ENCODE measurements at regions not wholly inside any gene's neighbourhood (a gene's known extent, or its start where the extent isn't known, plus 50 kb on each side); places are given as distances from the start of the nearest gene placed in this dataset.

GRCh38 chr6:1257778-1258177, 54.1 kb upstream of the FOXQ1 start:
- DNase-seq (ENCODE audit: low read depth), result no peak

DNA sequence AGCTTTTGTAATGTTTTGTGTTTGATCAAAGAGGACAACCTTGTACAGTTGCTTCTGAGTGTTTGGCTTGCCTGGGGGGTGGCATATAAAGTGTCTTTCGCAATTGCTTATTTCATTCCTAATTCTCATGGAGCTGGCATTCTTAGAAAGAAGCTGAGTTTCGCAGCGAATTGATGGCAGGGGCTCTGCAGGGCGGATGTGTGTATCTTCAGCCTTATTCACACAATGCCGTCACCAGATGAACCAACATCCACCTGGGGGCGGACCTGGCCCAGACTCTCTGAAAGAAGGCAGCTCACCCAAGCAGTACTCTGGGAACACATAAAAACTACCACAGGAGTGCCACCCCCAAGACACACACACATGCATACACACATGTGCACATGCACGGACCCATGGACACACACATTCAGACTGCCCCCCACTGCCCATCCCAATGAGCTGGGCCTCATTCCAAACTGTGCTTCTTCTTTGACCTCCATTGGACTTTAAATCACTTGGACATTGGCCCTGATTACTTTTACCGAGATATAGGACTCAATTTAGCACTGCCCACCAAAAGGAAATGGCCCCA, 55.4 kb upstream of the FOXQ1 start:
- no peak for DNase-seq (ENCODE audit: low read depth)

DNA sequence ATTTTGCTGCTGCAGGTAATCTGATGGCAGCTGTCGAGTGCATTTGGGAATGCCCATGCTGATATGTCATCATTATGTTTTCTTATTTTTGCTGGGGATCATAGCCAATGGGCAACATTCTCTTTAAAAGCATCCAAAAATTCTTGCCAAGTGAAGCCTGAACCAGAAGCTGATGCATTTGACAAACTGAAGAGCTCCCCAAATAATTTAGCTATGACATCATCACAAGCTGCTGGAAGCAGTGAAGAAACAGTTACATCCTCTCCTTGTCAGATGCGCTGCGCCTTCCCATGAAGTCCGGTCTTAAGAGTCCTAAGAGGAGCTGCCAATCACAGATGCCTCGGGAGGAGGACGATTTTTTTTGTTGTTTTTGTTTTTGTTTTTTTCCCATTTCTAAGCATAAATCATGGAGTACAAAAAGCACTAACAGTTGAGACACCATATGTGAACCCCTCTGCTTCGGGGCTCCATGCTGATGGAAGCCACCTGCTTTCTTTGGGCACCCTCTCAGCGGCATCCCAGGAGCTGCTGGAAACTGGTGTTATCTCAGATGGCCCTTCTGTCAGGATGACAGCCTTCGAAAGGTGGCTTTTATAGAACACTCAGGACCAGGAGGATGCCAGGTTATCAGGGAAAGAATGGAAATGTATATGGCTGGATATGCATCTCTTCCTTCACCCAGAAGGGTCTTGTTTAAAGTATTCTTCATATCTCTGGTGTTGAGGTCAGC, 56.1 kb upstream of the FOXQ1 start:
- no peak for DNase-seq (ENCODE audit: low read depth)

DNA sequence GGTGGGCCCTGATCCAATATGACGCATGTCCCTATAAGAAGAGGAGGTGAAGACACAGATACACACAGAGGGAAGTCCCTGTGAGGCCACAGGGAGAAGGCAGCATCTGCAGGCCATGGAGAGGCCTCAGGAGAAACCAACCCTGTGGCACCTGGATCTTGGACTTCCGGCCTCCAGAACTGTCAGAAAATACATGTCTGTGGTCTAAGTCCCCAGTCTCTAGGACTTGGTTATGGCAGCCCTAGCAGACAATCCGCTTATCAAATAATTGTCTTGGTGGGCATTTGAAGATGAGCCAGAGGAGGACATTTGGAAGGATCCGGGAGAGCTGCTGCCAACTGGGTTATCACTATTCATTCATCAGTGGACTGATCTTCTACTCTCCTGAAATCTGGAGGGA, 57.6 kb upstream of the FOXQ1 start:
- no peak for DNase-seq (ENCODE audit: low read depth)

DNA sequence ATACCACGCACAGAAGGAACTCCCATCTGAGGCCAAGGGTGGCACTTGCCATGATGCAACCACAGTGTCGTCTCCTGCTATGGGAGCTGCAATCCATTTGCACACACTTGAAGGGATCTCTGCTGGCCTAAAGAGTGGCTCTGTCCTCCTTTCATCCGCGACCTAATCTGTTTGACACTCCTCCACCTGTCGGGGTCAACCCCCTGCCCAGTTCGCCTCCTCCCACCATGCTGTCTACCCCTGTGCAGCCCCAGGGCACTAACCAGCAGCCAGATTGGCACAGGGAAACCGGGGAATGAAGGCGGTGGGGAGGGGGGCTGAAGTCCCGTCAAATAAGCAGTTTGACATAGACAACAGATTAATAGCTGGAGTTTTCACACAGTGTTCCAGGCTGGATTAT, 58.1 kb upstream of the FOXQ1 start:
- no peak for DNase-seq (ENCODE audit: low read depth)

DNA sequence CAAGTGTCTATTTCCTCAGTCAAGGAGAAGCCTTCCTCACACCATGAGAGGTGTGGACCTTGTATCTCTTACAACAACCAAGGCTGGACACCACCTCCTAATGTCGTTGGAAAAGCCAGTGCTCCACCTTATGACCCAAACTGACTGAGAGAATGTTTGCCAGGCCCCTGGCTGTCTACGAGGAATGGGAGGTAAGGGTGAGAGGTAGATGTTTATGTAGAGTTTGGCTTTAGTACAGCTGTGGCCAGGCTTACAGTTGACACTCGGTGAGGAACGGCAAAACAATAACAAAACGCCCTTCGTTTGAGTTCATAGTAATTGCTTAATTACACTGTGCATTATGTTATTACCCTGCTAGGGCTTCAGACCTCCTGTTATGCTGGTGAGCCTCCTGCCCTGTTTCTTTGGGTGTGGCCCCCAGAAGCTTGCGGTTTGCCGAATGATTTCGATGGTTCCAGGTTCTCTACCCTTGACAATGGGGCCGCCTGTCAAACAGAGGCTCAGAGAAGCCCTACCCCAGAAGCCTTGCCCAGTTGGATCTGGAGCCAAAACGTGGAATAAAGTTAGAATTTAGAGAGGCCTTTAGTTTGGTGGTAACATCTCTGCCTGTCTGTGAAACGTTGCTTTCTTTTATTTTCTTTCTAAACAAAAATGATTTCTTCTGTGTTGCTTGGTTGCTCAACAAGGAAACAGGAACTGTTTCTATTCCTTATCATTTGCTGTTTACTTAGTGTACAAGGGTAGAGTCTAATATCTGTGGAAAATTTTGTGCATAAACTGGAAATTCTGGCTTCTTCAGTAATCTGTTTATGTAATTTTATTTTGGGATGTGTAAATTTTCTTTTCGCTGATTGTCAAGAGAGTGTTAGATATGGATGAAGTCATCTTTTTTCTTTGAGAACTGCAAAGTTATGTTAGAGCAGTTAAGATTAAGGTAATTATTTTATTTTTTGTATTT, 60.4 kb upstream of the FOXQ1 start:
- no peak for DNase-seq (ENCODE audit: low read depth)

DNA sequence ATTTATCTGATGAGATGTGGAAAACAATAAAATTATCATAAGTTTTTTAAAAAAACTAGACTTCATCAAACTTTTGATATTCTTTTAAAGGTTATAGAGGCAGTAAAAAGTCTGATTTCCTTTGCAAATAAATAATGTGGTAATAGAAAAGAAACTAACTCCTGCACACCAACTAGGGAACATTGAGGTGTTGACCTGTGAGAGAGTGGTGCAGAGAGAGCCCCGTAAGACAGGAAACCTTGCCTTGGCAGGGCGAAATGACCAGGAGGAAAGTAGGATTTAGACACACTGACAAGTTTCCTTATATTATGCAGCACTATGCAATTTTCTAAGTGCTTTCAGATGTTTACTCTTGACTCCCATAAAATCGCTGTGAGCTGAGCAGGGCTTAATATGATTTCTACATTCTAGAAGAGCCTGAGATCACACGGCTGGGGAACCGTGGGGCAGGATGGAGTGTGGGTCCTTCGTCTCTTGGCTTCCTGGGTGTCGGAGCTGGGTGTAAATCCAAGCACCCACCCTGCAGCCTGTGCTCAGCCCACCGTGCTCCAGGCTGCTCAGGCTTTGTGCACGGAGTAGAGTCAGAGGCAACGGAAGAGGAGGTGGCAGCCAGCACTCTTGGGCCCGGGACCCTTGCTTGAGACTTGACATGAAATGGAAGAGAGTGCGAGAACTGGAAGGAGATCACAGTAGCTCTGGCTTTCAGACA, 61.3 kb upstream of the FOXQ1 start:
- DNase-seq (ENCODE audit: low read depth), result no peak

GRCh38 chr6:1247894-1248293, 64.0 kb upstream of the FOXQ1 start:
- DNase-seq (ENCODE audit: low read depth), result no peak

DNA sequence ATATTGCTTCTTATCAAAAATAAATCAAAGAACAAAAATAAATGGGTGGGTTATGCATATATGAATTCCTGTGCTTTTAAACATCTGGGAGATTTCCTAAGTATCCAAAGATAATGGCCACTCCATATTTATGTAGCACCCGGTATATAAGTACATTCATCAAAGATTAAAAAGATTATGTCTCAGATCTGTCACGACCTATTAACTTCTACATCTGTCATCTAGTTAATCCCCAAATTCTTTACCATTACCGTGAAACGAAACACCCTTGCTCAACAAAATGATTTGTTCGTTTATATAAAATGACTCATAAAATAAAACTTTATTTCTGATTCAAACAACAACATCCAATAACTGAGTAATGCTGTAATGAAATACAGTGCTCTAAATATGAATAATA, 64.8 kb upstream of the FOXQ1 start:
- no peak for DNase-seq (ENCODE audit: low read depth)

- no peak for DNase-seq (ENCODE audit: low read depth)
Observed at GRCh38 chr6:1244941-1245340, 67.0 kb upstream of the FOXQ1 start.

DNA sequence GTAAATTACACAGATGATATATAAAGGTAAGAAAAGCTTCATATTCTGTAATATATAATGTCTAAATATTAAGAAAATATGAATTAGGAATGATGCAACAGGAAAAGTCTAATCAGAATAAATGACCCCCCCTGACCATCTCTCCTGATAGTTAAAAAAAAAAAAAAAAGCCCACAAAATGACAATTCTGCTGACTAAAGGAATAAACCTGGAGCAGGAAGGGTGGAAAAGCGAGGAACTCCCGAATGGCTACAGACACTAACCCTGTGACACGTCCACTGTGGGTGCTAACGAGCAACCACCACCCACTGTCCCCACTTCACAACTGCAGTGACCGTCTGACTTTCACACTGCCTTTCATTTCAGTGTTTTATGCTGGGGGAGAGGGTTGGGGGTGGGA, 67.6 kb upstream of the FOXQ1 start:
- DNase-seq (ENCODE audit: low read depth), result no peak

GRCh38 chr6:1242446-1242845, 69.5 kb upstream of the FOXQ1 start:
- no peak for DNase-seq (ENCODE audit: low read depth)

DNA sequence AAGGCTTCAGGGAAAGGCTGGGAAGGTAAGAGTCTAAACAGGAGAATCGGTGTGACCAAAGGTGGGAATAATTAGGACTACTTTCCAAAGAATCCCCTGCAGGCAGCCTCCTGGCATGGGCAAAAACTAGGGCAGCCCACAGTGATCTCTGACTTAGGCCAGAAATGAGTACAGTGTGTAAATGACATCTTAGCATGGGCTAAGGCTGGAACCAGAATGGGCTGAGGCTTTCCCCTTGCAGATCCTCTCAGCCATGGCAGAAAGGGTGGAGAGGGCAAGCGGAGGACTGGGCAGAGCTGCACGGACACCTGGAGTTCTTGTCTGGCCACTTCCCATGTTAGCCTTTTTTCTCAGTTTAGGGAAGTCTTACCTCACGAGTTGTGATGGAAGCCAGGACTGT, 69.9 kb upstream of the FOXQ1 start:
- no peak for DNase-seq (ENCODE audit: low read depth)

- DNase-seq (ENCODE audit: low read depth), result no peak
Observed at GRCh38 chr6:1240766-1241318, 71.1 kb upstream of the FOXQ1 start.

GRCh38 chr6:1239805-1240204, 72.1 kb upstream of the FOXQ1 start:
- no peak for DNase-seq (ENCODE audit: low read depth)

DNA sequence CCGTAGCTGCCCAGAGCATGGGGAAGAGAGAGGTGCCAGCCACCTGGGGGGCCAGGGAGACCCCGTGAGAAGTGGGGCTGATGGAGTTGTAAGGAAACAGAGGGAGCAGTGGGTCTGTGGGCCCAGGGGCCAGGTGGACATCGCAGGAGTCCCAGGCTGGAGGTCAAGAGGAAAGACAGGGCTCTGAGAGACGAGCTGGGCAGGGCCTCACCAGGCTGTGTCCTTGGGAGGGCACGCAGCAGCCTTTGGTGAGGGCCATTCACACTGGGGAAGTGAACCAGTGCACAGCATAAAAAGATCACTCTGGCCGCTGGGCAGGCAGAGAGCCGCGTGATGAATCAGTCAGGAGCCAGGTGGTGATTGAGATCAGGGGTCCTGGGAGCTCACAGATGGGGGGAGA, 73.9 kb upstream of the FOXQ1 start:
- no peak for DNase-seq (ENCODE audit: low read depth)

GRCh38 chr6:1237636-1238035, 74.3 kb upstream of the FOXQ1 start:
- DNase-seq (ENCODE audit: low read depth), result no peak

GRCh38 chr6:1235825-1236224, 76.1 kb upstream of the FOXQ1 start:
- DNase-seq (ENCODE audit: low read depth), result no peak

DNA sequence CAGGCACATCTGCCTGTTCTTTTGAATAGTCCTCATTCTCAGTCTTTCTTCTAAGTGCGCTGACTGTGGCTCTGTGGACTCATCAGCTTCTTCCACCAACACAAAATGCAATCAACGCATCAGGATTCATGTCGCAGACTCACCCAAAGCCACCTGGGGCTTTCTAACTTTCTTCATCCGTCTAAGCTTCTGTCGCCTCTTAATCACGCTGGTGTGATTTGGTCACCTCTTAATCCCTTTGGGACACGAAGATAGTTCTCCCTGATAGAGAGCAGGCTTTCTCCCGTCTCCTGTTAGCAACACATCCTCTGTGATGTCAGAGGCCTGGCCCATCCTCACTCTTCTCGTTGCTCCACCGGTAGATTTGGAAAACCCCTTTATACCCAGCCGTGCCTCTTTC, 78.0 kb upstream of the FOXQ1 start:
- DNase-seq (ENCODE audit: low read depth), result no peak

- DNase-seq (ENCODE audit: low read depth), result no peak
Observed at GRCh38 chr6:1232578-1232977, 79.3 kb upstream of the FOXQ1 start.

DNA sequence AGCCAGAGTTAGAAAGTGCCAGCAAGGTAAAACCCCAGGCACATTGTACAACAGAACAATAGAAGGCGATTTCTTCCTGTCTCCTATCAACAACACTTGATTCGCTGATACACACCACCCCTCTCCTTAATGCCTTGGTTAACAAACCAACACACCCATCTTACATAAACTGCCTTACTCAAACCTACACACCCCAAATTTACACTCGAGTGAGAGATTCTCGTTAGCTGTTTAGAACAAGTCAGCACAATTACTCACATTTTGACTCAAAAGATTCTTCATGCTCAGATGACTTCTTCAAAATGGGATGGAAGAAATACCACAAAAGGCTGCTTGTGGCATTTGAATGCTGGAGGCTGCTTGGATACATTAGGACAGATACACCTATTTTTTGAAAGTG, 80.0 kb upstream of the FOXQ1 start:
- no peak for DNase-seq (ENCODE audit: low read depth)
